Putamen (tissue), 1 donor: ENCODE measurements at regions not wholly inside any gene's neighbourhood (a gene's known extent, or its start where the extent isn't known, plus 50 kb on each side); places are given as distances from the start of the nearest gene placed in this dataset.

Experiments
- DNase-seq: peaks from one replicate; pipeline ENCODE4 v3.0.0-alpha.2; 2016; ENCODE audit warnings: low spot score

GRCh38 chr10:124346831-124347230, 71.9 kb downstream of the OAT start:
- DNase-seq = no peak

GRCh38 chr10:124345521-124345920, 73.2 kb downstream of the OAT start:
- DNase-seq = no peak

GRCh38 chr10:124344931-124345330, 73.8 kb downstream of the OAT start:
- no peak for DNase-seq

- no peak for DNase-seq
These were observed 74.5 kb downstream of the OAT start for GRCh38 chr10:124344266-124344590.

- no peak for DNase-seq
These were observed 75.1 kb downstream of the OAT start for GRCh38 chr10:124343351-124344265.

GRCh38 chr10:124342821-124343170, 75.9 kb downstream of the OAT start:
- no peak for DNase-seq

- DNase-seq = no peak
These were observed 76.4 kb downstream of the OAT start for GRCh38 chr10:124342136-124342820.

GRCh38 chr10:124341768-124342135, 77.0 kb downstream of the OAT start:
- DNase-seq = no peak

GRCh38 chr10:124340033-124340760, 78.5 kb downstream of the OAT start:
- no peak for DNase-seq

- no peak for DNase-seq
These were observed 79.3 kb downstream of the OAT start for GRCh38 chr10:124339119-124340032.

GRCh38 chr10:124338276-124338925, 80.3 kb downstream of the OAT start:
- no peak for DNase-seq

GRCh38 chr10:124336186-124336585, 82.5 kb downstream of the OAT start:
- no peak for DNase-seq

GRCh38 chr10:124333931-124334330, 84.8 kb downstream of the OAT start:
- no peak for DNase-seq

- DNase-seq = no peak
These were observed 86.3 kb downstream of the OAT start for GRCh38 chr10:124332426-124332825.

GRCh38 chr10:124329941-124330340, 88.8 kb downstream of the OAT start:
- DNase-seq = no peak

- DNase-seq = no peak
These were observed 89.4 kb downstream of the OAT start for GRCh38 chr10:124329362-124329761.

- no peak for DNase-seq
These were observed 90.1 kb downstream of the OAT start for GRCh38 chr10:124328477-124329220.

GRCh38 chr10:124325998-124326636, 92.6 kb downstream of the OAT start:
- no peak for DNase-seq

GRCh38 chr10:124325633-124325914, 93.1 kb downstream of the OAT start:
- DNase-seq = no peak

GRCh38 chr10:124324856-124325632, 93.7 kb downstream of the OAT start:
- no peak for DNase-seq
